Gastroesophageal sphincter (tissue), 3 donors: ENCODE measurements at regions not wholly inside any gene's neighbourhood (a gene's known extent, or its start where the extent isn't known, plus 50 kb on each side); places are given as distances from the start of the nearest gene placed in this dataset.

Experiments
- CTCF ChIP-seq, 4 experiments: fragments of 200-600 bp in 2 of 4; fragments of 450-650 bp in 2 of 4; sonication (generic) in 1 of 4; IDR thresholded peaks; one replicate each; pipeline ENCODE4 v1.5.1; 2017 to 2019; ENCODE audit warnings: antibody characterized with exemption in 4 of 4, mild to moderate bottlenecking in 2 of 4, moderate library complexity in 2 of 4
- POLR2A ChIP-seq, 2 donors: fragments of 450-650 bp; IDR thresholded peaks; one replicate each; pipeline ENCODE4 v1.6.1; 2017; ENCODE audit warnings: antibody characterized with exemption in 2 of 2, mild to moderate bottlenecking in 2 of 2, moderate library complexity in 1 of 2
- POLR2AphosphoS5 ChIP-seq: sonication (generic); formaldehyde crosslinking; IDR thresholded peaks from one replicate; pipeline ENCODE4 v1.6.1; 2017; ENCODE audit warnings: antibody characterized with exemption

- TF ChIP-seq CTCF (IDR thresholded peaks at IDR 0.05): no peak
- TF ChIP-seq POLR2A (IDR thresholded peaks at IDR 0.05): no peak
- TF ChIP-seq POLR2AphosphoS5: no peak
Observed at GRCh38 chr18:72652990-72653593, 109.0 kb upstream of the CBLN2 start.
